HL-60 (cell line): ENCODE measurements at regions not wholly inside any gene's neighbourhood (a gene's known extent, or its start where the extent isn't known, plus 50 kb on each side); places are given as distances from the start of the nearest gene placed in this dataset.

ENCODE experiments used
- CTCF ChIP-seq: IDR thresholded peaks from one replicate; pipeline ENCODE4 v1.5.1; 2011; ENCODE audit warnings: low read length, control low read depth, inconsistent platforms; ENCODE audit not compliant: insufficient read depth
- GABPA ChIP-seq: IDR thresholded peaks from 2 replicates; pipeline ENCODE4 v1.6.1; 2012; ENCODE audit warnings: low read depth
- POLR2AphosphoS5 ChIP-seq: IDR thresholded peaks from 2 replicates; pipeline ENCODE4 v1.6.1; 2012; ENCODE audit warnings: low read depth
- REST ChIP-seq: IDR thresholded peaks from 2 replicates; pipeline ENCODE4 v1.6.1; 2012; ENCODE audit warnings: low read depth; ENCODE audit not compliant: insufficient replicate concordance
- SPI1 ChIP-seq: IDR thresholded peaks from 2 replicates; pipeline ENCODE4 v1.6.1; 2012; ENCODE audit warnings: low read depth, mild to moderate bottlenecking, borderline replicate concordance

- TF ChIP-seq CTCF: no peak
- TF ChIP-seq POLR2AphosphoS5: no peak
- TF ChIP-seq GABPA: no peak
- no peak for TF ChIP-seq REST
- TF ChIP-seq SPI1: no peak
Observed at GRCh38 chr9:107584944-107585343, 95.4 kb upstream of the KLF4 start.
